HepG2 (cell line): ENCODE measurements at regions not wholly inside any gene's neighbourhood (a gene's known extent, or its start where the extent isn't known, plus 50 kb on each side); places are given as distances from the start of the nearest gene placed in this dataset.

ENCODE experiments used
- ARNT2 ChIP-seq: sonication (generic); formaldehyde crosslinking; IDR thresholded peaks from 2 replicates; pipeline ENCODE4 v1.8.0; 2022; ENCODE audit warnings: mild to moderate bottlenecking, low read depth, missing genetic modification reagents, moderate library complexity
- CHCHD3 ChIP-seq: sonication (generic); formaldehyde crosslinking; IDR thresholded peaks from 2 replicates; pipeline ENCODE4 v1.8.0; 2022; ENCODE audit warnings: mild to moderate bottlenecking, missing genetic modification reagents, moderate library complexity
- GATAD2A ChIP-seq: IDR thresholded peaks from 2 replicates; pipeline ENCODE4 v1.6.1; 2016
- HDAC1 ChIP-seq: sonication (generic); formaldehyde crosslinking; IDR thresholded peaks from 2 replicates; pipeline ENCODE4 v1.5.1; 2020; ENCODE audit warnings: mild to moderate bottlenecking, missing genetic modification reagents
- MIXL1 ChIP-seq: IDR thresholded peaks from 2 replicates; pipeline ENCODE4 v1.6.1; 2016
- NAIF1 ChIP-seq: sonication (generic); formaldehyde crosslinking; IDR thresholded peaks from 2 replicates; pipeline ENCODE4 v1.5.0; 2020; ENCODE audit warnings: mild to moderate bottlenecking, missing genetic modification reagents, borderline replicate concordance
- SMAD1 ChIP-seq: sonication (generic); formaldehyde crosslinking; IDR thresholded peaks from 2 replicates; pipeline ENCODE4 v1.4.0; 2020; ENCODE audit warnings: missing genetic modification reagents, low read depth, mild to moderate bottlenecking, borderline replicate concordance
- ZNF251 ChIP-seq: sonication (generic); formaldehyde crosslinking; IDR thresholded peaks from 2 replicates; pipeline ENCODE4 v1.9.0; 2021; ENCODE audit warnings: mild to moderate bottlenecking, missing genetic modification reagents
- ZNF329 ChIP-seq: sonication (generic); formaldehyde crosslinking; IDR thresholded peaks from 2 replicates; pipeline ENCODE4 v1.9.0; 2021; ENCODE audit warnings: low read depth, mild to moderate bottlenecking, missing genetic modification reagents
- ZNF337 ChIP-seq: sonication (generic); formaldehyde crosslinking; IDR thresholded peaks from 2 replicates; pipeline ENCODE4 v1.5.1; 2020; ENCODE audit warnings: missing genetic modification reagents, low read depth, mild to moderate bottlenecking, borderline replicate concordance
- ZNF605 ChIP-seq: sonication (generic); formaldehyde crosslinking; IDR thresholded peaks from 2 replicates; pipeline ENCODE4 v1.8.0; 2022; ENCODE audit warnings: mild to moderate bottlenecking, missing genetic modification reagents
- ZNF7 ChIP-seq: IDR thresholded peaks from 2 replicates; pipeline ENCODE4 v1.6.1; 2016; ENCODE audit warnings: missing biosample characterization, missing genetic modification reagents
- ZNF75D ChIP-seq: sonication (generic); formaldehyde crosslinking; IDR thresholded peaks from 2 replicates; pipeline ENCODE4 v1.8.1; 2023; ENCODE audit warnings: missing genetic modification reagents, mild to moderate bottlenecking, borderline replicate concordance
- ZNF772 ChIP-seq: sonication (generic); formaldehyde crosslinking; IDR thresholded peaks from 2 replicates; pipeline ENCODE4 v1.5.0; 2020; ENCODE audit warnings: mild to moderate bottlenecking, missing genetic modification reagents
- ZNF839 ChIP-seq: sonication (generic); formaldehyde crosslinking; IDR thresholded peaks from 2 replicates; pipeline ENCODE4 v1.4.0; 2020; ENCODE audit warnings: missing genetic modification reagents, mild to moderate bottlenecking, borderline replicate concordance
- TF ChIP-seq, protein P1 (sequence below): sonication (generic); formaldehyde crosslinking; IDR thresholded peaks from 2 replicates; pipeline ENCODE4 v1.5.1; 2020; ENCODE audit warnings: mild to moderate bottlenecking, moderate library complexity, missing genetic modification reagents
- TF ChIP-seq, protein P2 (sequence below): sonication (generic); formaldehyde crosslinking; IDR thresholded peaks from 2 replicates; pipeline ENCODE4 v1.4.0; 2020; ENCODE audit warnings: mild to moderate bottlenecking, missing genetic modification reagents
- TF ChIP-seq, protein P3 (sequence below): sonication (generic); formaldehyde crosslinking; IDR thresholded peaks from 2 replicates; pipeline ENCODE4 v1.8.0; 2022; ENCODE audit warnings: mild to moderate bottlenecking, missing genetic modification reagents
- TF ChIP-seq, protein P4 (sequence below): sonication (generic); formaldehyde crosslinking; IDR thresholded peaks from 2 replicates; pipeline ENCODE4 v1.5.0; 2020; ENCODE audit warnings: missing genetic modification reagents, mild to moderate bottlenecking, borderline replicate concordance
- TF ChIP-seq, protein P5 (sequence below): sonication (generic); formaldehyde crosslinking; IDR thresholded peaks from 2 replicates; pipeline ENCODE4 v1.5.1; 2020; ENCODE audit warnings: missing genetic modification reagents, mild to moderate bottlenecking, borderline replicate concordance

DNA sequence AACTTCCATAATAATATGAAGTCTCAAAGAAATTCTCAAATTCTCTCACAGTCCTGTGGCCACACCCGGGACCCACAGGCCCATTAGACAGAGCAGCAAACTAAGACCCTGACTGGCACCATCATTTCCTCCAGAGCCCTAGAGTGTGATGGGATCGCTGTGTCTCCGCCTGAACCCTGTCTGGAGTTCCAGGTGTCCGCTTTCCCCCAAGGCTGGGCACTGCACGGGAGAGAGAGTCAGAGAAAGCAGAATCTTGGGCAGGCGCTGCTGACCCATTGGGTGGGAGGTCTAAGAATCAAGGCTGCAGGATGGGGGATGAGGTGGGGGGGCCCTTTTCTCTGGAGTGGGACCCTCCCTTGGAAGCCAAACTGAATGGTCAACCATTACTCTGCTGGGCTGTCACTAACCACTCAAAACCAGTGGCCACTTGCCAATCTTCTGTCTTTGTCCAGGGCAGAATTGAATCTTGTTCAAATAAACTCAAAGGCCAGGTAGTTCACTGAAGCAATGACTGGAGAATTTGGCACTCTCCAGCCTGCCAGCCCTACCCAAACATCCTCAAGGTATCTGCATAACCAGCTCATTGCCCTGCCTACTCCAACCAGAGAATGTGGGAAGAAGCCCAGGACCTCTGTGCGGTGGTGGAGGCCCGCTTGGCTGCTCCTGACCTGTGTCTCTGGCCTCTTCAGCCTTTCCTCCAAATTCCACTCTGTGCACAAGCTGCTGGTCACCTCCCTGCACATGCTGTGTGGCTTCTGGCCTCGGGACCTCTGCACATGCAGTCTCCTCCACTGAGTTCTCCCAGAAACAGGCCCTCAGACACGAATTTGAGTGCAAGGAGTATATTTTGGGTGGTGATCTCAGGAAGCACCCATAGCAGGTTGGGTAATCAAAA, 141.1 kb downstream of the CEBPB start (continued):
- TF ChIP-seq, protein P1, sequence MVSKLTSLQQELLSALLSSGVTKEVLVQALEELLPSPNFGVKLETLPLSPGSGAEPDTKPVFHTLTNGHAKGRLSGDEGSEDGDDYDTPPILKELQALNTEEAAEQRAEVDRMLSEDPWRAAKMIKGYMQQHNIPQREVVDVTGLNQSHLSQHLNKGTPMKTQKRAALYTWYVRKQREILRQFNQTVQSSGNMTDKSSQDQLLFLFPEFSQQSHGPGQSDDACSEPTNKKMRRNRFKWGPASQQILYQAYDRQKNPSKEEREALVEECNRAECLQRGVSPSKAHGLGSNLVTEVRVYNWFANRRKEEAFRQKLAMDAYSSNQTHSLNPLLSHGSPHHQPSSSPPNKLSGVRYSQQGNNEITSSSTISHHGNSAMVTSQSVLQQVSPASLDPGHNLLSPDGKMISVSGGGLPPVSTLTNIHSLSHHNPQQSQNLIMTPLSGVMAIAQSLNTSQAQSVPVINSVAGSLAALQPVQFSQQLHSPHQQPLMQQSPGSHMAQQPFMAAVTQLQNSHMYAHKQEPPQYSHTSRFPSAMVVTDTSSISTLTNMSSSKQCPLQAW (CRISPR knock-in tag) = 0 out of 2 replicates have a peak, but pooled peaks have one; percentile 29
- no peak for TF ChIP-seq ARNT2
- TF ChIP-seq, protein P2, sequence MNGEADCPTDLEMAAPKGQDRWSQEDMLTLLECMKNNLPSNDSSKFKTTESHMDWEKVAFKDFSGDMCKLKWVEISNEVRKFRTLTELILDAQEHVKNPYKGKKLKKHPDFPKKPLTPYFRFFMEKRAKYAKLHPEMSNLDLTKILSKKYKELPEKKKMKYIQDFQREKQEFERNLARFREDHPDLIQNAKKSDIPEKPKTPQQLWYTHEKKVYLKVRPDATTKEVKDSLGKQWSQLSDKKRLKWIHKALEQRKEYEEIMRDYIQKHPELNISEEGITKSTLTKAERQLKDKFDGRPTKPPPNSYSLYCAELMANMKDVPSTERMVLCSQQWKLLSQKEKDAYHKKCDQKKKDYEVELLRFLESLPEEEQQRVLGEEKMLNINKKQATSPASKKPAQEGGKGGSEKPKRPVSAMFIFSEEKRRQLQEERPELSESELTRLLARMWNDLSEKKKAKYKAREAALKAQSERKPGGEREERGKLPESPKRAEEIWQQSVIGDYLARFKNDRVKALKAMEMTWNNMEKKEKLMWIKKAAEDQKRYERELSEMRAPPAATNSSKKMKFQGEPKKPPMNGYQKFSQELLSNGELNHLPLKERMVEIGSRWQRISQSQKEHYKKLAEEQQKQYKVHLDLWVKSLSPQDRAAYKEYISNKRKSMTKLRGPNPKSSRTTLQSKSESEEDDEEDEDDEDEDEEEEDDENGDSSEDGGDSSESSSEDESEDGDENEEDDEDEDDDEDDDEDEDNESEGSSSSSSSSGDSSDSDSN = no peak
- no peak for TF ChIP-seq MIXL1 (CRISPR knock-in tag)
- no peak for TF ChIP-seq ZNF7 (CRISPR knock-in tag)
- no peak for TF ChIP-seq ZNF839 (CRISPR knock-in tag)
- TF ChIP-seq, protein P3, sequence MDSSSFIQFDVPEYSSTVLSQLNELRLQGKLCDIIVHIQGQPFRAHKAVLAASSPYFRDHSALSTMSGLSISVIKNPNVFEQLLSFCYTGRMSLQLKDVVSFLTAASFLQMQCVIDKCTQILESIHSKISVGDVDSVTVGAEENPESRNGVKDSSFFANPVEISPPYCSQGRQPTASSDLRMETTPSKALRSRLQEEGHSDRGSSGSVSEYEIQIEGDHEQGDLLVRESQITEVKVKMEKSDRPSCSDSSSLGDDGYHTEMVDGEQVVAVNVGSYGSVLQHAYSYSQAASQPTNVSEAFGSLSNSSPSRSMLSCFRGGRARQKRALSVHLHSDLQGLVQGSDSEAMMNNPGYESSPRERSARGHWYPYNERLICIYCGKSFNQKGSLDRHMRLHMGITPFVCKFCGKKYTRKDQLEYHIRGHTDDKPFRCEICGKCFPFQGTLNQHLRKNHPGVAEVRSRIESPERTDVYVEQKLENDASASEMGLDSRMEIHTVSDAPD (CRISPR knock-in tag) = peak; percentile 21; the same call in 1 of the 2 replicates
- TF ChIP-seq ZNF772 = no peak
- TF ChIP-seq, protein P4, sequence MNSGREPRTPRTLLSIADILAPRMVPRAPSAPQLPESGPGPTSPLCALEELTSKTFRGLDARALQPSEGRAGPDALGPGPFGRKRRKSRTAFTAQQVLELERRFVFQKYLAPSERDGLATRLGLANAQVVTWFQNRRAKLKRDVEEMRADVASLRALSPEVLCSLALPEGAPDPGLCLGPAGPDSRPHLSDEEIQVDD (CRISPR knock-in tag) = no peak
- peak; percentile 49; the same call in 1 of the 2 replicates for TF ChIP-seq GATAD2A (CRISPR knock-in tag)
- TF ChIP-seq ZNF605 = no peak
- no peak for TF ChIP-seq ZNF329
- TF ChIP-seq SMAD1 (CRISPR knock-in tag) = 0 out of 2 replicates have a peak, but pooled peaks have one; percentile 39
- TF ChIP-seq, protein P5, sequence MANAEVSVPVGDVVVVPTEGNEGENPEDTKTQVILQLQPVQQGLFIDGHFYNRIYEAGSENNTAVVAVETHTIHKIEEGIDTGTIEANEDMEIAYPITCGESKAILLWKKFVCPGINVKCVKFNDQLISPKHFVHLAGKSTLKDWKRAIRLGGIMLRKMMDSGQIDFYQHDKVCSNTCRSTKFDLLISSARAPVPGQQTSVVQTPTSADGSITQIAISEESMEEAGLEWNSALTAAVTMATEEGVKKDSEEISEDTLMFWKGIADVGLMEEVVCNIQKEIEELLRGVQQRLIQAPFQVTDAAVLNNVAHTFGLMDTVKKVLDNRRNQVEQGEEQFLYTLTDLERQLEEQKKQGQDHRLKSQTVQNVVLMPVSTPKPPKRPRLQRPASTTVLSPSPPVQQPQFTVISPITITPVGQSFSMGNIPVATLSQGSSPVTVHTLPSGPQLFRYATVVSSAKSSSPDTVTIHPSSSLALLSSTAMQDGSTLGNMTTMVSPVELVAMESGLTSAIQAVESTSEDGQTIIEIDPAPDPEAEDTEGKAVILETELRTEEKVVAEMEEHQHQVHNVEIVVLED (CRISPR knock-in tag) = 0 out of 2 replicates have a peak, but pooled peaks have one; percentile 10
- no peak for TF ChIP-seq NAIF1 (CRISPR knock-in tag)
- TF ChIP-seq ZNF251 = no peak
- TF ChIP-seq CHCHD3 (CRISPR knock-in tag) = no peak
- TF ChIP-seq ZNF337 = no peak
- TF ChIP-seq HDAC1 (CRISPR knock-in tag) = no peak
- no peak for TF ChIP-seq ZNF75D (CRISPR knock-in tag)
